Mucosa of stomach (tissue), 1 donor: ENCODE measurements at regions not wholly inside any gene's neighbourhood (a gene's known extent, or its start where the extent isn't known, plus 50 kb on each side); places are given as distances from the start of the nearest gene placed in this dataset.
A peak's percentile ranks its signal among the peaks of the same experiment; 100 is the strongest.

Source experiments
- H3K27me3 ChIP-seq: one replicate; pipeline ENCODE4 v1.7.0; 2013; ENCODE audit warnings: mild to moderate bottlenecking, low read length; ENCODE audit not compliant: control insufficient read depth, insufficient read depth
- H3K36me3 ChIP-seq: one replicate; pipeline ENCODE4 v1.7.0; 2013; ENCODE audit warnings: low read length; ENCODE audit not compliant: control insufficient read depth, insufficient read depth
- H3K4me1 ChIP-seq: one replicate; pipeline ENCODE4 v1.7.0; 2013; ENCODE audit warnings: mild to moderate bottlenecking, low read length; ENCODE audit not compliant: control insufficient read depth, insufficient read depth
- H3K4me3 ChIP-seq: one replicate; pipeline ENCODE4 v1.7.0; 2013; ENCODE audit warnings: low read length
- H3K9ac ChIP-seq: one replicate; pipeline ENCODE4 v1.7.0; 2013; ENCODE audit warnings: mild to moderate bottlenecking, low read length, moderate library complexity
- H3K9me3 ChIP-seq: one replicate; pipeline ENCODE4 v1.7.0; 2013; ENCODE audit warnings: mild to moderate bottlenecking, low read length, moderate library complexity; ENCODE audit not compliant: control insufficient read depth
- donor health status: Pancreatic carcinoma.

- peaks cover 8% of the 10 kb centered on the region for H3K4me1 ChIP-seq
- no peak overlapping the region for H3K4me3 ChIP-seq
- no peaks in the 10 kb centered on the region for H3K9me3 ChIP-seq
- no peaks in the 10 kb centered on the region for H3K27me3 ChIP-seq
- no peak overlapping the region for H3K9ac ChIP-seq
- peaks cover 5% of the 10 kb centered on the region for H3K36me3 ChIP-seq
Measured at GRCh38 chr20:19952392-19952791, 64.8 kb upstream of the NAA20 start.

GRCh38 chr20:19953606-19954005 is 63.6 kb upstream of the NAA20 start:
- peaks cover 11% of the 10 kb centered on the region for H3K36me3 ChIP-seq
- no peaks in the 10 kb centered on the region for H3K27me3 ChIP-seq
- no peak overlapping the region for H3K4me3 ChIP-seq
- no peaks in the 10 kb centered on the region for H3K4me1 ChIP-seq
- H3K9me3 ChIP-seq, result no peaks in the 10 kb centered on the region
- H3K9ac ChIP-seq, result no peak overlapping the region

GRCh38 chr20:19956976-19957375 is 60.2 kb upstream of the NAA20 start:
- no peaks in the 10 kb centered on the region for H3K27me3 ChIP-seq
- peaks cover 20% of the 10 kb centered on the region for H3K36me3 ChIP-seq
- H3K9ac ChIP-seq, result no peak overlapping the region
- H3K9me3 ChIP-seq, result no peaks in the 10 kb centered on the region
- no peaks in the 10 kb centered on the region for H3K4me1 ChIP-seq
- H3K4me3 ChIP-seq, result no peak overlapping the region

GRCh38 chr20:19958219-19958618 is 58.9 kb upstream of the NAA20 start:
- H3K4me3 ChIP-seq, result no peak overlapping the region
- H3K27me3 ChIP-seq, result no peaks in the 10 kb centered on the region
- peaks cover 20% of the 10 kb centered on the region for H3K36me3 ChIP-seq
- H3K4me1 ChIP-seq, result no peaks in the 10 kb centered on the region
- no peak overlapping the region for H3K9ac ChIP-seq
- H3K9me3 ChIP-seq, result no peaks in the 10 kb centered on the region

GRCh38 chr20:19958928-19959327 is 58.2 kb upstream of the NAA20 start:
- Histone ChIP-seq H3K9ac (no peak overlapping the region), H3K4me1 (peaks cover 1% of the 10 kb centered on the region), H3K4me3 (no peak overlapping the region), H3K9me3 (no peaks in the 10 kb centered on the region), H3K36me3 (peaks cover 20% of the 10 kb centered on the region), H3K27me3 (no peaks in the 10 kb centered on the region)

DNA sequence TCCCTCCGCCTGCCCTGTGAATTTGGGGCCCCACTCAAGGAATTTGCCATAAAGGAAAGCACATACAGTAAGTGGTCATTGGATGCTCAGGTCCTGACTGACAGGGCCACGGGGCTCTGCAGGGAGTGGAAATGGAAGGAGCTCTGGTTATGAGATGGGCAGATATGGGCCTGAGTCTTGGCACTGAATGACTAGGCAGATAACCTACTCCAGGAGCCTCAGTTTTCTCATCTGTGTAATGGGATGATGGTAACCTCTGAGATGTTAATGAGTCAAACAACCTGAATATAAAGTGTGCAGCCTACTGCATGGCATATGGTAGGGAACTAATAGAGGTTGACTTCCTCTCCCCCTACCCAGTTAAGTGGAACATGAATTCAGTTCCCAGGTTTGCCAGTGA is 56.4 kb upstream of the NAA20 start:
- peaks cover 20% of the 10 kb centered on the region for H3K36me3 ChIP-seq
- H3K4me3 ChIP-seq, result no peak overlapping the region

DNA sequence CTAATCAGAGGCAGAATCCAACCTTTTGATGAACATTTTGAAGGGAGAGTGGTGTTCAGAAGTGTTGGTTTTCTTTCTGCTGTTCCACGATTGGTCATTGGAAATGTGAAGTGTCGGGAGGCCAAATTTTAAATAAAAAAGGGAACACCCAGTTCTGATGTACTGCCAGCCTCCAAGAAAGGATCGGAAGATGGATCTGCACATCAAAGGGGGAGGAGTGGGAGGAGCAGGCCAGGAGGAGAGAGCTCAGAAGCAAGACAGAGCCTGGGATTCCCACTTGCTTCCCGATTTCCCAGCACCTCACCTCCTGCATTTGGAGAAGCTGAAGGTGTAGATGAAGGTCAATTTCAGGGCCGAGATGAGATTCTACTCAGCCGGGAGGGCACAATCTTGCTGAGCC is 55.9 kb upstream of the NAA20 start:
- H3K4me3 ChIP-seq, result no peak overlapping the region
- H3K9me3 ChIP-seq, result no peaks in the 10 kb centered on the region
- H3K4me1 ChIP-seq, result peaks cover 16% of the 10 kb centered on the region
- no peaks in the 10 kb centered on the region for H3K27me3 ChIP-seq
- H3K9ac ChIP-seq, result no peak overlapping the region
- H3K36me3 ChIP-seq, result peaks cover 20% of the 10 kb centered on the region

More for the DNA sequence above, 56.4 kb upstream of the NAA20 start:
- H3K4me1 ChIP-seq, result peaks cover 16% of the 10 kb centered on the region
- H3K9ac ChIP-seq, result no peak overlapping the region
- no peaks in the 10 kb centered on the region for H3K27me3 ChIP-seq
- H3K9me3 ChIP-seq, result no peaks in the 10 kb centered on the region

DNA sequence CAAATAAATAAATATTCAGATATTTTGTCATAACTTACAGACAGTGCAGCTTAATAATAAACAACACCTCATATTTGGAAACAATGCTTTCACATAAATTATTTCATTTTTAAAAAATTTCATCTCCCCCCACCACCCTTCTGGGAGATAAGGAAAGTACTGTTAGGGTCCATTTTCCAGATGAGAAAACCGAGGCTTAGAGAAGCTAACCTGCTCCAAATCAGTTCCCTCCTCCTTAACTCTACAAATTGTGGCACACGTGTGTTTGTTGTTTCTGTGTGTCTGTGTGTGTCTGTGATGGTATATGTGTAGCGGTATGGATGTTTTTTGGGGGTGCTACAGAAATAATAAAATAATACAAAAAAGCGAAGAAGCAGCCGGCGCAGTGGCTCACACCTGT is 54.2 kb upstream of the NAA20 start:
- Histone ChIP-seq H3K4me3 (no peak overlapping the region), H3K27me3 (no peaks in the 10 kb centered on the region), H3K9me3 (no peaks in the 10 kb centered on the region), H3K36me3 (peaks cover 11% of the 10 kb centered on the region), H3K4me1 (peaks cover 31% of the 10 kb centered on the region), H3K9ac (no peak overlapping the region)

DNA sequence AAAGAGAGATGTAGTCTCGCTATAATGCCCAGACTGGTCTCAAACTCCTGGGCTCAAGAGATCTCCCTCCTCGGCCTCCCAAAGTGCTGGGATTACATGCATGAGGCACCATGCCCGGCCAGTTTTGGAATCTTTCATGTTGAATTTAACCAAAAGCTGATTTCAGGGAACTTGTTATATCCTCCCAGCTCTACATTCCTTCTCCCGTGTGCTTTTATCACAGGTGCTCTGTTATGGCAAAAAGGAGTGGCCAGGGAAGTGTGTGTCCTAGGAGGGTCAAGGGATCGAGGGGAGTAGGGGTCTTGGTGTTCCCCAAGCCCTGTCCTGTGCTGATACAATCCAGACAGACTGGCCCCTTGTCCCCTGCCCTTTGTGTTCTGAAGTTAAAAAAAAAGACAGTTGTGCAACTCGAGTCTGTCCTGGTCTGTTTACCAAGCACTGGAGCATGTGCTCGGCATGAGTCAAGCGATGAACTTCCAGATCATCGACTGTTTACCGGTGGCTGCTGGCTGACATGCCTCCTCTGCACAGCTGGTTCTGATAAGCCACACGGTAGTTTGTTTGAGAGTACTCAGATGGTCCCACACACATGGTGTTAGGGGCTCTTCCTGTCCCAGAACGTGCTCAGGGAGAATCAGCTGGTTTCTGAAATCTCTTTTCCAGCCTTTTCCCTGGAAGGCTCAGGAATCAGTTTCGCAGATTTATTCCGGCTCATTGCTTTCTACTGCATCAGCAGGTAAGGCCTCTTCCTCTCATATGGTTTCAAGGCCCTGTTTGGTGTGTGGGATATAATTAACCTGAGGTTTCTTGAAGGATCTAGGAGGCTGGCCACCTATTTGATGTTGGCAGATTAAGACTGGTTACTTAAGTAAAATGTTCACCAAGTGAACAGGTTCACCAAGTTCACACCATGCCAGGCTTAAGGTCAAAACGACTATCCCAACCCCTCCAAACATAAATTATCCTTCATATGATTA is 52.6 kb upstream of the NAA20 start:
- Histone ChIP-seq H3K36me3 (peaks cover 8% of the 10 kb centered on the region), H3K9ac (peak overlapping the region; percentile 18), H3K4me3 (no peak overlapping the region), H3K27me3 (no peaks in the 10 kb centered on the region), H3K4me1 (peaks cover 46% of the 10 kb centered on the region), H3K9me3 (no peaks in the 10 kb centered on the region)

DNA sequence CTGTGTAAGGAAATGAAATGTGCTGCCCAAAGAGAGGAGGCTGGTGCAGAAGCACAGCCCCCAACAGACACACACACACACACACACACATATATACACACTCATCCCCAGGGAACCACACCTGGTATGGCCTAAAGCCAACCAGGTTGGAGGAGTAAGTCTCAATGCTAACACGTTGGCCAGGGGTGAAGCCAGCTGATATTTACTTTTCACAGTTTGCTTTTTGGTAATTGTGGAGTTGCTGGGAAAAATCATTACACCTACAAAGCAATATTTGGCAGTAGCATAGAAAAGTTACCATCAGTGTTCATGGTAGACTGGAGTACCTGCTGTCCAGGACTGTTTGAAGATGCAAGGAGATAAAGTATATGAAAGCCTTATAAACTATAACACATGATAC is 50.3 kb upstream of the NAA20 start:
- Histone ChIP-seq H3K9me3 (no peaks in the 10 kb centered on the region), H3K36me3 (no peaks in the 10 kb centered on the region), H3K9ac (no peak overlapping the region), H3K4me3 (no peak overlapping the region), H3K27me3 (no peaks in the 10 kb centered on the region), H3K4me1 (peaks cover 46% of the 10 kb centered on the region)
